HT-29 (cell line): ENCODE measurements at regions not wholly inside any gene's neighbourhood (a gene's known extent, or its start where the extent isn't known, plus 50 kb on each side); places are given as distances from the start of the nearest gene placed in this dataset.

Experiments used
- DNase-seq: peaks from one replicate; pipeline ENCODE4 v3.0.0-alpha.2; 2015; ENCODE audit warnings: low spot score

DNA sequence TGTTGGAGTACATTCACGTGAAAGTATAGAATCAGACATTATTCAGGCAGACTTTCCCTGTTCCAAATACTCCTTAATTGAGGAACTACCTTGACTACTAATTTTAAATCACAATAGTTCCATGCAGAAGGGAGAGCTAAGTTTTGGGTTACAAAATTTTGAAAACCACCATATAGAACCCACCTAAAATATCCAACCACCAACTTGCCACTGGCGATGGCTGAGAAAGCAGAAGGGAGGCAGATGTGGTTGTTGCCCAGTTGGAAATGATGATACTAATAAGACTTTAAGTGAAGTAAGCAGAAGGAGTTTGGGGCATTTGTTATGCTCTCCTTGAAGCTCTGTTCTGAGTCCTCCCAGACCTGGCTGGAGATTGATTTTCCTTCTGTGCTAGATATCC lies 190.7 kb downstream of the HLX start:
- no peak for DNase-seq

DNA sequence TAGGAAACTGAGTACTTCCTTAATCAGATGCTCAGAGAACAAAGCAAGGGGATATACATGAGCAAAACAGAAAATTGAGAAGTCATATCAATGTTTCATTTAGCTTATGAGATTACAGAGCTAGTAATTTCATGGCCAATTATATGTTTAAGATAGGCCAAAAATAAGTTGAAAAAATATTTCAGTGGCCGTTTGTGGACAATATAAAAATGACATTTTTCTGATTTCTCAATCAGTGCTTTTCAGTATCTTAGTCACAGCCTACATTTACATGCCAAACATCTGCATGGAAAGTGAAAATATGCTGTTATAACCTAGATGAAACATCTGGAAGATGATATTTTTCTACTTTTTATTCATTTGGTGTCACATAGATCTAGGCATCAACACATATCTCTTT lies 192.5 kb downstream of the HLX start:
- DNase-seq: no peak

DNA sequence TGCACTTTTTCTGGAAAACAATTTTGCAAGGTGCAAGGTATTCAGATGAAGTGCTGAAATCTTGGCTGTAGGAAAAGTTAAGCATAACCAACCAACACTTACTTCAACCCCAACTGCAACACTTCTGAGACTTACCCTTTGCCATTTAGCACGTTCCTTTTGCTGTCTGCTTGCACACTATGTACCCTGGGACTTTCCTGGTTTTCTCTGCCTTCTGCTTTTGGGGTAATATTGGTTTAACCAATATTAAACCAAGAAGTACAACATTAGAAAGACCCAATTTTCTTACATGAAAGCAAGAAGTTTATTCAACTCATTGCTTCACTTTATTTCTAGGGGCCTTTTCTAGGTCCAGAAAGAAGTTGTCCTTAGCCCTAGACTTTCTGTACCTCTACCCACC lies 193.0 kb downstream of the HLX start:
- DNase-seq: no peak

DNA sequence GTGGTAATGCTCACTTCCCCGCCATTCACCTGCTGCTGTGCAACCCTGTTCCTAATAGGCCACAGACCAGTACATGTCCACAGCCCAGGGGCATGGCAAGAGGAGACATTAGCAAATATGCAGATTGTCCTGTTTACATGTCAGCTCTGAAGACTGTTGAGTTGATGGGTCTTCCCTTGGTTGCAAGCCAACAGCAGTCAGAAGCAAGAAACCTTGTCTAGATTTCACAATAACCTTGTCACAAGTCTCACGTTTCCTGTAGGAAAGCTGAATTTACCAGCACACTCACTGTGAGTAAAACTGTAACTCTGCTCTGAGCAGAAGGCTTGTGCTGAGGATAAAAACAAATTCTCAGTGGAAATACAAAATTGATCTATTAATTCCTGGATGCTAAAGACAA lies 195.1 kb downstream of the HLX start:
- DNase-seq: no peak

DNA sequence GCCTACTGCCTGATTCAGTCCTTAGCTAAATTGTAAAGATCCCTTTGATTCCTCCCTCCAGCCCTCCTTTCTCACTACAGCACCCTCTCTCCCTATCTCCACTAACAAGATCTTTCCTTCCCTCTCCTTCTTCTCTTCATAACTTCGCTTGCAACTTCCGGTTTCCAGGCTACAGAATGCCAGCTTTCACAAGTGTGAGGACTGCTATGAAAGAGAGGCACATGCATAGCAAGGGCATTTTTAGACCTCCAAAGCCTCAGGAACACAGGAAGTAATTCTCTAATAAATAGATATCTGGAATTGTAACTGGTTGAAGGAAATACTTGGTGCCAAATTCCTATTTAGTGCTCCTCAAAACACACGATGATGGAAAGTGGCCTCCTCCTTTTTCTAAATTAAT lies 196.7 kb downstream of the HLX start:
- DNase-seq: no peak

DNA sequence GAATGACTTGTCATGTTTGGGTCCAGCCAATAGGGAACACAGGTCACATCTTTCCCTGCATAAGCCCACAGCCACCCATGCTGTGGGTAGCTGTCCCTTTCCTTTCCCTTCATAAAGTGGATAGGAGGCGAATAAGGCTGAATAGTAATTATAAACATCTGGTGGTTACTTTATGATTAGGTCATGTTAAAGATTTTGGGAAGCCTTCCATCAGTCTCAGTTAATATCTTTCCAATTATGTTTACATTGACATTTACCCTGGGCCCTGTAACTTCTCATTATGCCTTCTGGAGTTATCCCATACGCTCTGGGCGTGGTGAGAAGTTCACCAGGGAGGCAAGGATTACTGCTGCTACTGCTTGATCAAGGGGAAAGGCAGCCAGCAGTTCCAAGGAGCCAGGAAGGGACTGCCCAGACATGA lies 197.2 kb downstream of the HLX start:
- no peak for DNase-seq

DNA sequence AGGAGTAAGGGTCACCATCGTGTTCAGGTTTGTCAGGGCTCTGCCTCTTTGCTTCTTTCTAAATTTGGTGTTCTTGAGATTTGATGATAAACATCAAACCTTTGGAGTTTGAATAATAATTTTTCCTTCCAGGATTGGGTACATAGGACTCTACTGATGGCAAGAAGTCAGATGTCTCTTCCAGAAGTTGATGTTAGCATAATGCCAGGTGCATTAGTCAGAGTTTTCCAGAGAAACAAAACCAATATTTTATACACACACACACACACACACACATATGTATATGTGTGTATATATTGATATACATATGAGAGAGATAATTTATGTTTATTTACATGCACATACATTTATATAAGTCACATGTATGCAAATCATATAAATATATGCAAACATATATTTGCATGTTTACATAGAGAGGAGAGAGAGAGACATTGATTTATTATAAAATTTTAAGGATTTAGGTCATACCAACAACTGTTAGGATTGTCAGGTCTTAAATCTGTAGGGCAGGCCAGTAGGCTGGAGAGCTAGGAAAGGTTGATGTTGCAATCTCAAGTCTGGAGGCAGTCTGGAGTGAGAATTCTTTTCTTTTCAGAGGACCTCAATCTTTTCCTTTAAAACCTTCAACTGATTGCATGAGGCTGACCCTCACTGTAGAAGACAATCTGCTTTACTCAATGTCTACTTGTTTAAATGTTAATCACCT lies 199.2 kb downstream of the HLX start:
- DNase-seq: no peak

DNA sequence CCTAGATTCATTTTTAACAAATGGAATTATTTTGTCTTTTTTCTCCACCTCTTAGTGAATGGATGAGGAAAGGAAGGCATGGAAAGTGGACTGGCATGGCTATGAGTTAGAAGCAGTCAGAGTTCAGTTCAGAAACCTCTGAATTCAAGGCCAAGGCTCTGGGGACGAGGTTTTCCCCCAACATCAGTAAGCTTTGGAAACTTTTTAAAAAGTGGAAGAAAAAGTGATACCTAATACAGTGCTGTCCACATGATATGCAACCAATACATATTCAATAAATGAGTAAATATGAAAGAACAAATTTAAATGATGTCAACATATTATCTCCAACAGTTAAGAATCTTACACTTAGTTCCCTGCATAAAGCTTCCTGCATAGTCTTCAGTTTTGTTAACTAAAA lies 204.7 kb downstream of the HLX start:
- no peak for DNase-seq

DNA sequence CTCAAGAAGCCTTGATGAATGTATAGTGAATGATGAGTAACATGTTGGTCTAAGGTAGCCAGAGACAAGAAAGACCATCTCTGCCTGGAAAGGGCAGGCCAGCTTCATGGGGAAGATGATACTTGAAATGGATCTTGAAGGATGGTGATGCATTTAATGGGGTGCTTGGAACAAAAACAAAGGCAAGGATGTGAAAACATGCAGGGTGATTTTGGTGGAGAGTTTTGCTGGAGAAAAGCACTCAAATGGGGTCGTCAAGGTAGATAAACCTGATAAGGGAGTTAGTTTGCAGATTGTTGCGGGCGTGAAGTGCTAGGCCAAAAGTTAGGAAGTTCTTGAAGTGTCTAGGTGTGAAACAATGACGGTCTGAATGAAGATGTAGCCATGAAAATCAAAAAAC lies 205.4 kb downstream of the HLX start:
- no peak for DNase-seq

DNA sequence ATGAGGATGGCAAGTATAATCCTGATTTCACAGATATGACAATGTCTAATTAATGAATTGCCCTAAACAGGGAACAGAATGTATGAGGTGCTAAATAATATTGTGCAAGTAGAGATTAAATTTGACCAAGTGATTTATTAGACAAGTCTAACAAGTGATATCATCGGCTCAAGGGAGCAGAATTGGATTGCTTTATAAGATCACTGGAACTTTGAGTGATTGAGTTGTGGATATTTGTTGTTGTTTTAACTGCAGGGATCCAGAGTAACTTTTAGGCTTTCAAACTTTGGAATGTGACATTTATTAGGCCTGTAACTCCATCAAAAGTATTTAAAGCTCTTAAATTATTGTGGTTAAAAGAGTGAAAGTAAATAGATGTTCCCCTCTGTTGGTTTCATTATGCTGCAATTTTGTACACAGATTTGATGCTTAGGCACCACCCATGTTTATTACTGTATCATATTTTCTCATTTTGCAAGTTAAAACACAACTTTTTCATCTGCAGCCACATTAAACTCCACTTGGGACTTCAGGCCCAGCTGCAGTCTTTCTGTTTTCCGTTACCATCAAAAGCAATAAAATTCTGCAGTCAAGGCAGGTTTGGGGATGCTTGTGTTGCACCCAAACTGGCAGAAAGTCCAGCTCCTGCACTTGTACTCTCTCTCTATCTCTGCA lies 206.6 kb downstream of the HLX start:
- DNase-seq: no peak

DNA sequence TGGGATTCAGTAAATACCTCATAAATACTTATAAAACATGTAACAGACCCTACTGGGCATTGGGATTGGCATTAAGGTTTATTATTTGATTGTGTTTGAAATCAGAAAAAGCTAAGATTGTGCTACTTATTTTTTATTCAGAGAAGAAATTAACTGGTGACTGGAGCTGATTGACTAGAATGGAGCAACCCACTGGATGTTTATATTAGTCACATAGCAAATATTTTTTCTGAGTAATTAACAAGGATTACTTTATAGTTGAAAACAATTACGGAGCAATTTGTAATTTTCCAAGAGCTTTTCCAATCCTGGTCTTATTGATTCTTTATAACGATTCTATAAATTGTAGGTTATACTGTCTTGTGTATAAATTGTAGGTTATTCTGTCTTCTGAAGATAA lies 208.7 kb downstream of the HLX start:
- DNase-seq: no peak

DNA sequence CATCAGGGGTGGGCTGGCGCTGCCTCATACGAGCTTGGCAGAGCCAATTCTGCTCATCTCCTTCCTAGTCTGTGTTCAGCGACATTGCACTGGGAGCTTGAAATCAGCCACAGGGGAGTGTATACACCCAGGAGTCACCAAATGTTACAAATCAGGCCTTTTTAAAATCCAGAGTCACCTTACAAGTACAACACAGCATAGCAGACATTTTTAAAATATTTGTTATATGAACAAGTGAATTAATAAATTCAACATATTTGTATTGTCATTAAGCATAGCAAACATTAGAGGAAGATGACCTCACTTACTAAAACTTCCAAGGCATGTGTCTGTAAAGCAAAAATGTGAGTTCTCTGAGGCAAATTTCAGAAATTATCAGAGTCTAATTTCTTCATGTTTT lies 210.0 kb downstream of the HLX start:
- DNase-seq: no peak

DNA sequence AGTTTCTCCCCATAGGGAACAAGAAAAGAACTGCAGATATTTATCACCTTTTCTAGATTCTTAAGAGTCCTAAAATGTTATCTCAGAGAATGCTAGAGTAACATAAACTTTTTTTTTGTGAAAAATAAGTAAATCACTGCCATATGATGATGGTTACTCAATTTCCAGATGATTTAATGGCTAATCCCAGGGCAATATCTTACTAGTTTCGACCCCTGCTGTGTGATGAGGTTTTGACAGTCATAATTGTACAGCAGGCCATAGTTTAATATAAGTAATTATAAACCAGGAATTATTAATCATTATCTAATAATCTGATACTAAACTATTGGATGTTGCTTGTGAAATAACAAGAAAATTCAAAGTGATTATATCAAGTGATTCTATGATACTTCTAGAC lies 210.6 kb downstream of the HLX start:
- no peak for DNase-seq

DNA sequence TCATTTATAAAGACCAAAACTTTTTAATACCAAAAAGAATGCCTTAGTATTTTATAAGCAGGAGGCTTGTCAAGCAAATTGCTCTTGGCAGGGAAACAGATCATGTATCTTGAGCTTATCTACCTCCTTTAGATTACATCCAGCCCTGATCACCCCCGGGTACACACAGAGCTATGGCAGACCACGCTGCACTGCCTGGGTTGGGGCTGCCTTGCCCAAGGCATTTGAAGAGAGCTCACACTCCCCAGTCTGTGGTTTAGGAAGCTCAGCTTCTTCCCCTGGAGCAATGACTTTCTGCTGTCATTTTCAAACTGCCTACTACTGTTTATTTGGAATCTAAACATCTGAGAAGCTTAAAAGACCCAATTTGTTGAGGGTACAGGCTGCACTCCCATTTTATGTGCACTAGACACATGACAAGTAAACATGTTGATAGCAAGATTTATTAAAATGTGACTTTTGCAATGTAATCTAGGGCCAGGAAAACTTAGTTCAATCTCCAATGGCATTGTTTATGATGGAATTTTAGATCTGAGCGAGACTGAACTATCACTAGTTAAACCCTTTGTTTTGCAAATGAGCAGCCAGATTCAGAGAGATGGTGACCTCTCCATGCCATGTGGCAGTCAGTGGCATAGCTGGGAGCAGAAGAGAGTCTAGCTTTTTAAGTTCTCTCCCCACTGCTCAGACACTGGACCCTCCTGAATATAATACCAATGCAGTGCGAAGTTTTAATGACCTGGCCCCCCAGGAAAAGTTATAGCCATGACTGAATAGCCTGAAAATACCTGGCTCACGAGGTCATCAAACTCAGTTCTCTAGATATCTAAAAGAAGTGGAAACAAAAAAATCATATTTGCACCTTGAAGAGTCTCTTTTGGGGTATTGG lies 214.9 kb downstream of the HLX start:
- DNase-seq: no peak

DNA sequence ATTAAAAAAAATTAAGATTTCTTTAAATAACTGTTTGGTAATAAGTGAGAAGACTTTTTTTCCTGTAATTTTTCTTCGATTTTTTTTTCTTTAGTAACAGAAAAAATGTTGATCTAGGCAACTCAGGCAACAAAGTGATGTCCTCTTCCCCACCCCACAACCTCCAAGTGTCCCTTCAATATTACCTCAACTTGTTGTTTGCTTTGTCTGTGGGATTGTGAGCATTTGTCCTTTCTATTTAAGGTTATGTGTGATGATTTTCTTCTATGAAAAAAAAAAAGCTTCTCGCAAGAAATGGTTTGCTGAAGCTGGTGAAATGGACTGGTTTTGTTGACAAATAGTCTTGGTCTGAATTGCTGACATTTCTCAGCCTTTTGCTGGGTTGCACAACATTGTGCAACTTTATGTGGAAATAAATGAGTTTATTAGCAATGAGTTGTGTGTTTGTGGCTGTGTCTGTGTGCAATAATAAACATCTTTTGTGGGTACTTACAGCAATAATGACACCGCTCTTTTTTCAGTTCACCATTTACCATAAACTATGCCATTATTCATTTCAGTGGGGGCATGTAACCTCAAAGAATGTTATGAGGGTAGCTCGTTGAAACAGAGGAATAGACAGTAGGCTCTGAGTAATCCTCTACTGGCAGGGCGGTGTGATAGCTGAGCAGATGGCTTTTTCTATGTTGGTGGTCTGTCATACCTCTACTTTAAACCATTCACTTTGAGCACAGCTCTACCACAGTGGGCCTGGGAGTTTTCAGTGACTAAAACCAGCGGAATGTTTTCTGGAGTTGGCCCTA lies 218.4 kb downstream of the HLX start:
- DNase-seq: no peak

DNA sequence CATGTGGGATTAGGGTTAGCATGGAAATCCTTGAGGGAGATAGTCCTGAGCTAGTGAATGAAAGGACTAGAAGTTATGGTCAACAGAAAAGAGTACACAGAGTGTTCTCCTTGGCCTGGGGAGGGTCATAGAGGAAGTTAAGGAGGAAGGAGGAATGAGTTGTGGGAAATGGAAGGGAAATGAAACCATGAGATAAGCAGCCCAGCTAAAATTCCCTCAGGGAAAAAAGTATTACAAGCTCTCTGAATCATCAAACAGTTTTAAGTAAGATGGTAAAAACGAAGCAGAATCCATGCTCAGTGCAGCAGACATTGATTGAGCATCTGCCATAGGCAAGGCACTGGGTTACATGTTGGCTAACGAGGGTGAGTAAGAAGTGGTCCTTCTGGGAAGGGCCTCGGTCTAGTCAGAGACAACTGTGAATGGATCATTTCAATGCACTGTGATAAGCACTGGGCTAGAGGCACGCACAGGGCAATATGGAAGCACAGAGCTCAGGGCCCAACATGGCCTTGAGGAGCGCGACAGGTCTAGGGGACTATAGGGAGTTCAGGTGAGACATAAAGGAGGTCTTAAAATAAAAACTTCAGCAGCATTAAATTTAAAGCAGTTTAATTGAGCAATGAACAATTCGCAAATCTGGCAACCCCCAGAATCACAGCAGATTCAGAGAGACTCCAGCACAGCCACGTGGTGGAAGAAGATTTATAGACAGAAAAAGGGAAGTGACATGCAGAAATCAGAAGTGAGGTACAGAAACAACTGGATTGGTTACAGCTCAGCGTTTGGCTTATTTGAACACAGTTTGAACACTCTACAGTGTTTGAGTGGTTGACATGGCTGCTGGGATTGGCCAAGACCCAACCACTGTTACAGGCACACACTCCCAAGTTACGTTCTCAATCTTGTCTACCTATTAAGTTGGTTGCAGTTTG lies 219.5 kb downstream of the HLX start:
- no peak for DNase-seq

DNA sequence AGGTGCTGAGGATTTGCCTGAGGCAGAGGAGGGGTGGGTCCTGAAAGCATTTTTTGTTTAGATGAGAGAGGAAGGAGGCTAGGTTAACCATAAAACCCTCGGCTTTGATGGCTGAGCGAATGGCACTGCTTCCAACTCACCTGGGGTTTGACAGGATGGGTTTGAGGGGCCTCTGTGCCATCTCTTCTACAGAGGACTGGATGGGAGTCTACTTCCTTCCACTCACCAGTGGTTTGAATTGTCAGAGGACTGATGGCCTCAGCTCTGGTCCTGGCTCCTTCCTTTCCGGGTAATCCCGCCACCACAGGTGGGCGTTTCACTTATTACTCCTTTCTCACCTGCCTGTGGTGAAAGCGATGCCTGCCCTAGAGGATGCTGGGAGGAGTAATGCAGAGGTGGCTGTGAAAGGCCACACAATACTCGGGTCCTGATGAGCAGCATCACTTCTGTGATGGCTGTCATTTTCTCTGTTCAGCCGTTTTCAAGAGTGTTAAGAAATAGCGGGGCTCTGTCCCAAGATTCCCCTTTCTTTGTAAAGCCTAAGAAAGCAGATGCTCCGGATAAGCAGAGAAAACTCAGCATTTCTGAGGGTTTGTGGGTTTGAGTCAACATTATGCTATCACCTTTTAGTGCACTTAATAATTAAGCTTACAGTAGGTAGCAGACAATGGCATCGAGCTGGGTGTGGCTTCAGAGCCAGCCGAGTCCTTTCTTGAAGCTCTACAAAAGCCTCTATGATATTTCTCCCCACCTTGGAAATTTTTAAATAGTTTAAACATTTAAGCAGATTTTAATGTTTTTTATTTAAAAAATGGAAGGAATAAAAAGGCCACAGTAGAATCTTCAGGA lies 220.7 kb downstream of the HLX start:
- no peak for DNase-seq

DNA sequence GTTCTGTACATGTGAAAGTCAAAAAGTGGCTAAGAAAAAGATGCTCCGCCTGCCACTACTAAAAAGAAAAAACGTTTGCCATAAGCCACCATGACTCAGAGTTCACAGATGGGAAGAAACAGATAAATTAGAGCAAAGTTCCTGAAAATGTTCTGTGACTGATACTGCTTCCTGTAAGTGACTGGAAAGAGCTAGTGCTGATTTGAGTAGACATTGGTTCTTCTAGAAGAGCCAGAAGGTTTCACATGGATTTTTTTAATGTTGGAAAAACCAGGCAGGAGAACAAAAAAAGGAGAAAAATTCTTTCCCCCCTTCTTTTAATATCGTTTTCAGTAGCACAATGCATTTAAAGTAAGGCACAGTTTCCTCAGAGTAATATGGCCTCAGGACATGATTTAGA lies 221.4 kb downstream of the HLX start:
- DNase-seq: no peak

DNA sequence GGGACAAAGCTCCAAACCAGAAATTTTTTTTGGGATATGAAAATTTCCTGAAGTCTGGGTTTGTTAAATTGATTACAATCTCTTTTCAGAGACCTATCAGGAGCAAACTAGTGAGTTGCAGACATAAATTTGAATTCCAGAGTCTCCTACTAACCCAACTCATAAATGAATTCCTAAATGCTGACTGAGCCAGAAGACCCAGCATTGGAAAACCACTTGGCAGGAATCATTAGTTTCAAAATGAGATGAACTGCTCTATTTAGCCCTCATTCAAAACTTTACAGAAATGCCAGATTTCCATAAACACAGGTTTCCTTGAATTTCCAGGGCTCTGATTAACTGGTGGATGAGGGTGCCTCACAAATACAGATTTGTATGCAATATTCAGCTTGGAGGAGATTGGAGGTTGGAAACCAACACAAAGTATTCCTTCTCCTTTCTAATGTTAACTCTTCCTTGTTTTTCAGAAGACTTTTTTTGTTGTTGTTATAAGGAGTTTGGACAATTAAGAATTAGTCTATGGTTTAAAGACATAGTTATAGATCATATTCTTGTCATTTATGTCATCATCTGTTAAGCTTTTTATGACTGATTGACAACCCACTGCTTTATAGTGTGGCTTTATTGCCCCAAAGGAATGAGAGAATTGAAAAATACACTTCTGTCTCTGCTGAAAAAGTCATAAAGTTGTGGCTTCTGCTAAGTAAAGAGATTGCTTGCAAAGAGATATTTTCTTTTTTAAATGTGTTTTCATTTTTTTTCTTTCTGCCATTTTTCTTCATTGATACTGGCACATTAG lies 222.8 kb downstream of the HLX start:
- DNase-seq: no peak
